Activated CD4-positive, alpha-beta memory T cell treated with anti-CD3 and anti-CD28 coated beads for 36 hours (primary cell): ENCODE measurements at regions not wholly inside any gene's neighbourhood (a gene's known extent, or its start where the extent isn't known, plus 50 kb on each side); places are given as distances from the start of the nearest gene placed in this dataset.

ENCODE experiments used
- CTCF ChIA-PET: fragments of 350-600 bp; sonication (Branson Sonifier 250); formaldehyde crosslinking; loops from one replicate; lab custom pipeline; 2021; ENCODE audit warnings: antibody characterized with exemption, inconsistent platforms; lab: Charles Lee
- POLR2A ChIA-PET: fragments of 350-600 bp; sonication (Branson Sonifier 250); formaldehyde crosslinking; loops from one replicate; lab custom pipeline; 2021; ENCODE audit warnings: antibody characterized with exemption; lab: Charles Lee
- DNase-seq: peaks from one replicate; pipeline ENCODE4 v3.0.0-alpha.2; 2020
- H3K27ac Mint-ChIP-seq: one replicate; pipeline ENCODE4 v1.8.0; 2021; ENCODE audit warnings: mixed read lengths
- H3K27me3 Mint-ChIP-seq: one replicate; pipeline ENCODE4 v1.8.0; 2021; ENCODE audit warnings: mixed read lengths
- H3K36me3 Mint-ChIP-seq: one replicate; pipeline ENCODE4 v1.8.0; 2021; ENCODE audit warnings: mixed read lengths
- H3K4me1 Mint-ChIP-seq: one replicate; pipeline ENCODE4 v1.8.0; 2021; ENCODE audit warnings: low read depth, mixed read lengths
- H3K4me3 Mint-ChIP-seq: one replicate; pipeline ENCODE4 v1.8.0; 2021; ENCODE audit warnings: mild to moderate bottlenecking, mixed read lengths
- H3K9me3 Mint-ChIP-seq: one replicate; pipeline ENCODE4 v1.8.0; 2021; ENCODE audit warnings: mixed read lengths
- intact Hi-C: fragments of 100-400 bp; cut with micrococcal nuclease; formaldehyde crosslinking; loops from one replicate; pipeline ENCODE4 v1.15.1; 2023

- Mint-ChIP-seq H3K4me3 (no peak overlapping the region), H3K9me3 (peaks cover 14% of the 10 kb centered on the region), H3K4me1 (no peaks in the 10 kb centered on the region), H3K27ac (no peak overlapping the region), H3K27me3 (no peaks in the 10 kb centered on the region), H3K36me3 (no peaks in the 10 kb centered on the region)
- no peak for DNase-seq
- ChIA-PET CTCF (interaction anchor here (0.6 kb wide), 1 partner anchor 15 kb away, joined by 4 read pairs; no protein-coding TSS in a partner anchor), POLR2A (no interaction called here)
- intact Hi-C loops, result no loop called here
Measured at GRCh38 chr18:4888251-4889040, 308.6 kb downstream of the AKAIN1 start.

- no peak for DNase-seq
- H3K4me1 Mint-ChIP-seq, result no peaks in the 10 kb centered on the region
- H3K27me3 Mint-ChIP-seq, result no peaks in the 10 kb centered on the region
- H3K4me3 Mint-ChIP-seq, result no peak overlapping the region
- ChIA-PET POLR2A (no interaction called here), CTCF (no interaction called here)
- H3K36me3 Mint-ChIP-seq, result no peaks in the 10 kb centered on the region
- intact Hi-C loops, result no loop called here
- H3K27ac Mint-ChIP-seq, result no peak overlapping the region
- peaks cover 14% of the 10 kb centered on the region for H3K9me3 Mint-ChIP-seq
Measured at GRCh38 chr18:4878480-4878879, 318.6 kb downstream of the AKAIN1 start.

- intact Hi-C loops, result no loop called here
- no peaks in the 10 kb centered on the region for H3K4me1 Mint-ChIP-seq
- CTCF ChIA-PET, result no interaction called here
- H3K27me3 Mint-ChIP-seq, result no peaks in the 10 kb centered on the region
- H3K4me3 Mint-ChIP-seq, result no peak overlapping the region
- DNase-seq, result no peak
- peaks cover 22% of the 10 kb centered on the region for H3K9me3 Mint-ChIP-seq
- H3K36me3 Mint-ChIP-seq, result no peaks in the 10 kb centered on the region
- POLR2A ChIA-PET, result no interaction called here
- H3K27ac Mint-ChIP-seq, result no peak overlapping the region
Measured at GRCh38 chr18:4871197-4871596, 325.9 kb downstream of the AKAIN1 start.

GRCh38 chr18:4870177-4870773, 326.8 kb downstream of the AKAIN1 start:
- Mint-ChIP-seq H3K4me3 (no peak overlapping the region), H3K27ac (no peak overlapping the region), H3K9me3 (peaks cover 22% of the 10 kb centered on the region), H3K36me3 (no peaks in the 10 kb centered on the region), H3K27me3 (no peaks in the 10 kb centered on the region), H3K4me1 (no peaks in the 10 kb centered on the region)
- POLR2A ChIA-PET, result no interaction called here
- intact Hi-C loops, result no loop called here
- CTCF ChIA-PET, result no interaction called here
- DNase-seq, result no peak

DNA sequence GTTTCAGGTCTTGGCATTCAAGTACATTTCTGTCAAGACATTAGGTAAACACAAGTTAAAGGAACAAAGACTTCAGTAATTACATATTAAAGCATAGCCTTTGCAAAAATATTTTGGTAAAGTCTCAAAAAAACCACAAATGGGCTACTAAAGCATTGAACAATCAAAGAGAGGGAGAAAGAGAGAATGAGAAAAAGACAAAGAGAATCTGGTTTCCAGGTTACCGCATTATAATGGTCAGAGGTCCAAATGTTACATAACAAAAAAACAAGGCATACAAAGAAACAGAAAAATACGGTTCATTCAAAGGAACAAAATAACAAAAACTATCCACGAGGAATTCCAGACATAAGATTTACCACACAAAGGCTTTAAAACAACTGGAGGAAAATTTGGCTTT, 327.9 kb downstream of the AKAIN1 start:
- Mint-ChIP-seq H3K4me1 (no peaks in the 10 kb centered on the region), H3K27ac (no peak overlapping the region), H3K4me3 (no peak overlapping the region), H3K27me3 (no peaks in the 10 kb centered on the region), H3K36me3 (no peaks in the 10 kb centered on the region), H3K9me3 (peaks cover 22% of the 10 kb centered on the region)
- ChIA-PET CTCF (no interaction called here), POLR2A (no interaction called here)
- DNase-seq, result no peak
- intact Hi-C loops, result no loop called here

DNA sequence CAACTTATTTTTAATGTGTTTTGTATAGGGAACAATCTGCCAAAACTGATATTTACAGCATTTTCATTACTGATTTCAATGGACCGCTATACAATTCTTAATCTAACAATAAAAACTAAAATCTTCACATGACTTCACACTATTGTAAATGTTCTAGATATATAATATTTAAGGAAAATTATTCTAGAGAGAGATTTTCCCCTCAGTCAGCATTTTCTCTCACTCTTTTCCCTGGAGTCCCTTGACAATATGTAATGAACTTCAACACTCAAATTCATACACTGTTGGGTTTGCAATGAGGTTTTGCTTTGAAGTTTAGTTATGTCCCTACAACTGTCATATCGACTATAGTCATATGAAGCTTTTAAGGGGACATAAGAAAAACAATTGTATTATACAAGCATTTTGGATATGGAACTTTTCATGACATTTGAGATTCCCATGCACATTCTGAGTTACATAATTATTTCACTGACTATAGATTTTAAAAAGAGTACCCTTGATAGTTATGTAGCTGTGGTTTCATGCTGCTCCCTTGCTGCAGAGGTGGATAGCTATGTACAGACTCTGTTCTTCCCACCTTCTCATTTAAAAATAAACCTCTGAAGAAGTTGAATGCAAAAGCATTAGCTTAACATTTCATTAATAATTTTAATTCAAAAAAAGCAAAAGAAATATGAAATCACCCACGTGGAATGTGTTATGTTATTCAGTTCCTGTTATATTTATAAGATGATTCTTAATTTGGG, 338.5 kb downstream of the AKAIN1 start:
- H3K27me3 Mint-ChIP-seq, result no peaks in the 10 kb centered on the region
- no peak for DNase-seq
- H3K9me3 Mint-ChIP-seq, result peaks cover 6% of the 10 kb centered on the region
- H3K36me3 Mint-ChIP-seq, result no peaks in the 10 kb centered on the region
- H3K4me3 Mint-ChIP-seq, result no peak overlapping the region
- ChIA-PET CTCF (no interaction called here), POLR2A (no interaction called here)
- no peak overlapping the region for H3K27ac Mint-ChIP-seq
- H3K4me1 Mint-ChIP-seq, result no peaks in the 10 kb centered on the region
- intact Hi-C loops, result no loop called here

DNA sequence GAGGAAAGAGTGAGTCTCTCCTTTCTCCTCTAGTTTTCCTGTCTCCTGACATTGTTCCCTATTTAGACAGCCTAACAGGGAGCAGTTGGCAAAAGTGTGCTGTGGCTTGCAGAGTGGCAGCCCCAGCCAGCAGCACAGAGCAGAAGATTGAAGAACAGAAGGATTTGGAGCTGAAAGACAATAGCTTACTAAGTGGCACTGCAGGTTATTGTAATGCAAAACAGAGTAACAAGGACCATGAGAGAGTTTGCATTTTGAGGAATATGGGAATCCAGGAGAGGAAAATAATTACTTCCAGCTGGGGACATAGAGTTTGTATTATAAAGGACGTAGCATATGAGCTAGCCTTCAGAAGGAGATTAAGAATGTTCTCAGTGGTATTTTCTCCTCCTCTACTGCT, 342.4 kb downstream of the AKAIN1 start:
- CTCF ChIA-PET, result no interaction called here
- no peaks in the 10 kb centered on the region for H3K27me3 Mint-ChIP-seq
- intact Hi-C loops, result no loop called here
- POLR2A ChIA-PET, result no interaction called here
- no peaks in the 10 kb centered on the region for H3K36me3 Mint-ChIP-seq
- H3K4me1 Mint-ChIP-seq, result no peaks in the 10 kb centered on the region
- no peak overlapping the region for H3K27ac Mint-ChIP-seq
- H3K9me3 Mint-ChIP-seq, result no peaks in the 10 kb centered on the region
- no peak for DNase-seq
- H3K4me3 Mint-ChIP-seq, result no peak overlapping the region

DNA sequence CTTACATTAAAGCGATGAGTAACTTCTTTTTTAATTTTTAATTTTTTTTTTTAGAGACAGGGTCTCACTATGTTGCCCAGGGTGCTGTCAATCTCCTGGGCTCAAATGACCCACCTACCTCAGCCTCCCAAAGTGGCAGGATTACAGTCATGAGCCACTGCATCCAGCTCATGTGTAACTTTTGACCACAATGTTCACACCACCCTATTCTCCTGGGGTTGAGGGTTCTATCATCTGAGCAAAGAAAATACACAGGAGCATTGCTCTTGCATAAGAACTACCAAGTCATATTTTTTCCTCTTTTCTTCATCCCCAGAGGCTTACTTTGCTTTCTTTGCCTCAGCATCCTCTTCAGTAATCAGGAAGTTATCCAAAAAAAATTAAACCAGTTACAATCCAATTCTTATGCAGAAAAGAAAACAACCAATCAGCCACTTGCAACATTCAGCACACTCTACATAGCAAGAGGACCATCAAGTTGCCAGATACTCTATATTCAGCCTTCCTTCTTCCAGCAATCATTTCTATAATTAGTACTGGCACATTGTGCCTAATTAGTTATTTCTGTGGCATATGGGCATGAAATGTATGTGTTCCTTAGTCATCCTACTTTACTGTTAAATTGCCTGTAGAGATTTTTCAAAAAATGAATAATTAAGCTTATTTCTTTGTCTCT, 345.6 kb downstream of the AKAIN1 start:
- ChIA-PET POLR2A (no interaction called here), CTCF (no interaction called here)
- DNase-seq, result no peak
- Mint-ChIP-seq H3K9me3 (no peaks in the 10 kb centered on the region), H3K27ac (no peak overlapping the region), H3K27me3 (no peaks in the 10 kb centered on the region), H3K4me1 (no peaks in the 10 kb centered on the region), H3K4me3 (no peak overlapping the region), H3K36me3 (no peaks in the 10 kb centered on the region)
- intact Hi-C loops, result no loop called here

GRCh38 chr18:4847056-4847455, 350.0 kb downstream of the AKAIN1 start:
- no peak for DNase-seq
- H3K27ac Mint-ChIP-seq, result no peak overlapping the region
- no peaks in the 10 kb centered on the region for H3K27me3 Mint-ChIP-seq
- H3K4me3 Mint-ChIP-seq, result no peak overlapping the region
- no peaks in the 10 kb centered on the region for H3K4me1 Mint-ChIP-seq
- ChIA-PET CTCF (no interaction called here), POLR2A (no interaction called here)
- H3K9me3 Mint-ChIP-seq, result peaks cover 5% of the 10 kb centered on the region
- intact Hi-C loops, result no loop called here
- no peaks in the 10 kb centered on the region for H3K36me3 Mint-ChIP-seq

- no peak for DNase-seq
- H3K9me3 Mint-ChIP-seq, result peaks cover 5% of the 10 kb centered on the region
- no peak overlapping the region for H3K27ac Mint-ChIP-seq
- no peaks in the 10 kb centered on the region for H3K36me3 Mint-ChIP-seq
- no peaks in the 10 kb centered on the region for H3K4me1 Mint-ChIP-seq
- intact Hi-C loops, result no loop called here
- POLR2A ChIA-PET, result no interaction called here
- CTCF ChIA-PET, result no interaction called here
- H3K27me3 Mint-ChIP-seq, result no peaks in the 10 kb centered on the region
- H3K4me3 Mint-ChIP-seq, result no peak overlapping the region
Measured at GRCh38 chr18:4844320-4844719, 352.7 kb downstream of the AKAIN1 start.

DNA sequence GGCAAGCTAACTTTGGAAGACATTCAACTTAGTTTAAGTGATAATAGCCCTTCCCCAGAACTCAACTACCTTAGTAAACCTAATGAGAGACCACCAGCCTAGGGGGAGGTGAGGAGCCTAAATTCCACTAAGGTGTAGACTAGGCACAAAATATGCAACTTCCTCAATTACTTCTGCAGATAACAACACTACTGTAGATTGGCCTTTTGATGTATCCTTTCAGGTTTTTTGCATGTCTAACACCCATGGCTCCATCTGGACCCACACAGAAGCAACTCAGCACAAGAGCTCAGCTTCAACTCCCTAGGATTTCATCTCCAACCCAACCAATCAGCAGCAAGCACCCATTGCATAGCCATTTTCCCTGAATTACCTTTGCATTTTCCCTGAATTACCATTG, 353.3 kb downstream of the AKAIN1 start:
- DNase-seq, result no peak
- H3K9me3 Mint-ChIP-seq, result peaks cover 7% of the 10 kb centered on the region
- intact Hi-C loops, result no loop called here
- no peaks in the 10 kb centered on the region for H3K4me1 Mint-ChIP-seq
- no peak overlapping the region for H3K4me3 Mint-ChIP-seq
- no peaks in the 10 kb centered on the region for H3K36me3 Mint-ChIP-seq
- ChIA-PET POLR2A (no interaction called here), CTCF (no interaction called here)
- no peak overlapping the region for H3K27ac Mint-ChIP-seq
- no peaks in the 10 kb centered on the region for H3K27me3 Mint-ChIP-seq

GRCh38 chr18:4842751-4843150, 354.3 kb downstream of the AKAIN1 start:
- Mint-ChIP-seq H3K27me3 (no peaks in the 10 kb centered on the region), H3K4me1 (no peaks in the 10 kb centered on the region), H3K9me3 (peaks cover 7% of the 10 kb centered on the region), H3K4me3 (no peak overlapping the region), H3K27ac (no peak overlapping the region), H3K36me3 (no peaks in the 10 kb centered on the region)
- intact Hi-C loops, result no loop called here
- CTCF ChIA-PET, result no interaction called here
- no peak for DNase-seq
- POLR2A ChIA-PET, result no interaction called here
